Upper lobe of right lung (tissue), 1 donor: ENCODE measurements at regions not wholly inside any gene's neighbourhood (a gene's known extent, or its start where the extent isn't known, plus 50 kb on each side); places are given as distances from the start of the nearest gene placed in this dataset.

Experiments used
- ATAC-seq: fragments of 200-7000 bp; cut with Tn5 transposase; one replicate; pipeline ENCODE4 v1.9.1; 2020; ENCODE audit warnings: mild to moderate bottlenecking, moderate library complexity
- DNase-seq: peaks from one replicate; pipeline ENCODE4 v3.0.0-alpha.2; 2020
- H3K27ac ChIP-seq: fragments of 200-600 bp; one replicate; pipeline ENCODE4 v1.8.0; 2022
- H3K27me3 ChIP-seq: fragments of 200-600 bp; one replicate; pipeline ENCODE4 v1.8.0; 2022; ENCODE audit warnings: mild to moderate bottlenecking
- H3K36me3 ChIP-seq: fragments of 200-600 bp; one replicate; pipeline ENCODE4 v1.8.0; 2022
- H3K4me1 ChIP-seq: fragments of 200-600 bp; one replicate; pipeline ENCODE4 v1.8.0; 2022
- H3K4me3 ChIP-seq: fragments of 200-600 bp; one replicate; pipeline ENCODE4 v1.8.0; 2022; ENCODE audit warnings: mild to moderate bottlenecking
- H3K9me3 ChIP-seq: fragments of 200-600 bp; one replicate; pipeline ENCODE4 v1.8.0; 2022
- CTCF ChIP-seq: fragments of 200-600 bp; IDR thresholded peaks from one replicate; pipeline ENCODE4 v1.8.0; 2022; ENCODE audit warnings: antibody characterized with exemption
- intact Hi-C: fragments of 100-400 bp; cut with DNase I; formaldehyde crosslinking; loops from one replicate; pipeline ENCODE4 v1.11.0; 2022
- donor health status: DM: no; HTN: yes; CAD: no; lungs with severe emphysema.

GRCh38 chr2:234329202-234329960 is 167.5 kb downstream of the ARL4C start:
- H3K9me3 ChIP-seq = no peaks in the 10 kb centered on the region
- no peaks in the 10 kb centered on the region for H3K27me3 ChIP-seq
- peak; percentile 73 for ATAC-seq
- no peaks in the 10 kb centered on the region for H3K36me3 ChIP-seq
- DNase-seq = no peak
- H3K4me3 ChIP-seq = no peak overlapping the region
- TF ChIP-seq CTCF = no peak
- H3K4me1 ChIP-seq = no peaks in the 10 kb centered on the region
- intact Hi-C loops = no loop called here
- no peak overlapping the region for H3K27ac ChIP-seq

GRCh38 chr2:234328444-234328990 is 168.4 kb downstream of the ARL4C start:
- Histone ChIP-seq H3K4me1 (no peaks in the 10 kb centered on the region), H3K36me3 (no peaks in the 10 kb centered on the region), H3K4me3 (no peak overlapping the region), H3K27ac (no peak overlapping the region), H3K27me3 (no peaks in the 10 kb centered on the region), H3K9me3 (no peaks in the 10 kb centered on the region)
- no peak for DNase-seq
- ATAC-seq = peak; percentile 52
- TF ChIP-seq CTCF = no peak
- intact Hi-C loops = no loop called here

- Histone ChIP-seq H3K27ac (no peak overlapping the region), H3K9me3 (no peaks in the 10 kb centered on the region), H3K4me1 (no peaks in the 10 kb centered on the region), H3K4me3 (no peak overlapping the region), H3K27me3 (no peaks in the 10 kb centered on the region), H3K36me3 (no peaks in the 10 kb centered on the region)
- DNase-seq (no peak), ATAC-seq (no peak)
- no peak for TF ChIP-seq CTCF
- intact Hi-C loops = no loop called here
Observed at GRCh38 chr2:234326694-234327093, 170.2 kb downstream of the ARL4C start.

- Histone ChIP-seq H3K9me3 (no peaks in the 10 kb centered on the region), H3K27me3 (no peaks in the 10 kb centered on the region), H3K36me3 (no peaks in the 10 kb centered on the region), H3K27ac (no peak overlapping the region), H3K4me1 (no peaks in the 10 kb centered on the region), H3K4me3 (no peak overlapping the region)
- ATAC-seq = no peak
- DNase-seq = no peak
- TF ChIP-seq CTCF = no peak
- intact Hi-C loops = no loop called here
Observed at GRCh38 chr2:234324116-234324515, 172.8 kb downstream of the ARL4C start.

- Histone ChIP-seq H3K4me3 (no peak overlapping the region), H3K9me3 (no peaks in the 10 kb centered on the region), H3K27ac (no peak overlapping the region), H3K4me1 (no peaks in the 10 kb centered on the region), H3K27me3 (no peaks in the 10 kb centered on the region), H3K36me3 (no peaks in the 10 kb centered on the region)
- DNase-seq (no peak), ATAC-seq (no peak)
- no peak for TF ChIP-seq CTCF
- intact Hi-C loops = no loop called here
Observed at GRCh38 chr2:234322766-234323465, 174.0 kb downstream of the ARL4C start.
